Skeletal muscle tissue (tissue), 3 donors: ENCODE measurements at regions not wholly inside any gene's neighbourhood (a gene's known extent, or its start where the extent isn't known, plus 50 kb on each side); places are given as distances from the start of the nearest gene placed in this dataset.
"Not testable (repeated sequence)": the region's sequence is repeated elsewhere in the genome, so short reads cannot be mapped to it uniquely, and the experiment has no call there.

Source experiments
- H3K27ac ChIP-seq: one replicate; pipeline ENCODE4 v1.7.0; 2013; ENCODE audit warnings: mild to moderate bottlenecking, low read depth, low read length, inconsistent platforms
- H3K27me3 ChIP-seq, 3 donors: one replicate each; pipeline ENCODE4 v1.7.0; 2013; ENCODE audit warnings: low read length in 3 of 3; ENCODE audit not compliant: control insufficient read depth in 3 of 3, insufficient read depth in 3 of 3
- H3K36me3 ChIP-seq, 3 donors: one replicate each; pipeline ENCODE4 v1.7.0; 2013; ENCODE audit warnings: low read length in 3 of 3; ENCODE audit not compliant: control insufficient read depth in 3 of 3, insufficient read depth in 3 of 3
- H3K4me1 ChIP-seq, 3 donors: one replicate each; pipeline ENCODE4 v1.7.0; 2013; ENCODE audit warnings: low read length in 3 of 3, mild to moderate bottlenecking in 3 of 3; ENCODE audit not compliant: control insufficient read depth in 3 of 3, insufficient read depth in 3 of 3
- H3K4me3 ChIP-seq, 3 donors: one replicate each; pipeline ENCODE4 v1.7.0; 2013; ENCODE audit warnings: low read length in 3 of 3
- H3K9ac ChIP-seq, 3 donors: one replicate each; pipeline ENCODE4 v1.7.0; 2013; ENCODE audit warnings: low read length in 3 of 3, mild to moderate bottlenecking in 3 of 3, moderate library complexity in 2 of 3, low read depth in 1 of 3
- H3K9me3 ChIP-seq, 3 donors: one replicate each; pipeline ENCODE4 v1.7.0; 2013; ENCODE audit warnings: low read length in 3 of 3; ENCODE audit not compliant: control insufficient read depth in 3 of 3
- donor health status: Osteomylitis.

- H3K4me3 ChIP-seq, result no peak overlapping the region
- H3K9me3 ChIP-seq, result no peaks in the 10 kb centered on the region
- H3K27ac ChIP-seq, result no peak overlapping the region
- no peaks in the 10 kb centered on the region for H3K36me3 ChIP-seq
- H3K4me1 ChIP-seq, result no peaks in the 10 kb centered on the region
- H3K27me3 ChIP-seq, result no peaks in the 10 kb centered on the region
- no peak overlapping the region for H3K9ac ChIP-seq
These were observed 748.6 kb downstream of the TENT5A start for GRCh38 chr6:81003894-81004293.

- H3K9ac ChIP-seq, result no peak overlapping the region
- no peaks in the 10 kb centered on the region for H3K9me3 ChIP-seq
- no peaks in the 10 kb centered on the region for H3K36me3 ChIP-seq
- no peak overlapping the region for H3K27ac ChIP-seq
- H3K4me3 ChIP-seq, result no peak overlapping the region
- no peaks in the 10 kb centered on the region for H3K4me1 ChIP-seq
- no peaks in the 10 kb centered on the region for H3K27me3 ChIP-seq
These were observed 749.3 kb downstream of the TENT5A start for GRCh38 chr6:81003156-81003555.

GRCh38 chr6:81002126-81002525, 750.4 kb downstream of the TENT5A start:
- Histone ChIP-seq H3K4me3 (no peak overlapping the region), H3K4me1 (no peaks in the 10 kb centered on the region), H3K27me3 (no peaks in the 10 kb centered on the region), H3K9me3 (no peaks in the 10 kb centered on the region), H3K36me3 (no peaks in the 10 kb centered on the region), H3K9ac (no peak overlapping the region), H3K27ac (no peak overlapping the region)

- Histone ChIP-seq H3K27ac (no peak overlapping the region), H3K27me3 (no peaks in the 10 kb centered on the region), H3K9ac (no peak overlapping the region), H3K9me3 (no peaks in the 10 kb centered on the region), H3K4me1 (no peaks in the 10 kb centered on the region), H3K36me3 (no peaks in the 10 kb centered on the region), H3K4me3 (no peak overlapping the region)
These were observed 761.2 kb downstream of the TENT5A start for GRCh38 chr6:80991316-80991715.

GRCh38 chr6:80988892-80989291, 763.6 kb downstream of the TENT5A start:
- no peaks in the 10 kb centered on the region for H3K27me3 ChIP-seq
- no peaks in the 10 kb centered on the region for H3K36me3 ChIP-seq
- no peak overlapping the region for H3K27ac ChIP-seq
- no peaks in the 10 kb centered on the region for H3K9me3 ChIP-seq
- H3K9ac ChIP-seq, result no peak overlapping the region
- no peak overlapping the region for H3K4me3 ChIP-seq
- no peaks in the 10 kb centered on the region for H3K4me1 ChIP-seq

- no peak overlapping the region for H3K27ac ChIP-seq
- no peaks in the 10 kb centered on the region for H3K9me3 ChIP-seq
- H3K27me3 ChIP-seq, result no peaks in the 10 kb centered on the region
- no peak overlapping the region for H3K4me3 ChIP-seq
- H3K36me3 ChIP-seq, result no peaks in the 10 kb centered on the region
- H3K4me1 ChIP-seq, result no peaks in the 10 kb centered on the region
- no peak overlapping the region for H3K9ac ChIP-seq
These were observed 764.2 kb downstream of the TENT5A start for GRCh38 chr6:80988286-80988685.

- not testable (repeated sequence) for H3K27ac ChIP-seq, H3K9me3 ChIP-seq, H3K36me3 ChIP-seq, H3K9ac ChIP-seq, H3K4me1 ChIP-seq, H3K27me3 ChIP-seq, H3K4me3 ChIP-seq
These were observed 771.3 kb downstream of the TENT5A start for GRCh38 chr6:80981226-80981625.

GRCh38 chr6:80976336-80976735, 776.1 kb downstream of the TENT5A start:
- H3K27ac ChIP-seq, result no peak overlapping the region
- H3K9me3 ChIP-seq, result peaks cover 0 to 3% (median 0%) of the 10 kb centered on the region in 3 donors
- no peaks in the 10 kb centered on the region for H3K27me3 ChIP-seq
- no peak overlapping the region for H3K4me3 ChIP-seq
- no peaks in the 10 kb centered on the region for H3K36me3 ChIP-seq
- no peak overlapping the region for H3K9ac ChIP-seq
- no peaks in the 10 kb centered on the region for H3K4me1 ChIP-seq

- Histone ChIP-seq H3K27ac (no peak overlapping the region), H3K27me3 (no peaks in the 10 kb centered on the region), H3K36me3 (no peaks in the 10 kb centered on the region), H3K9me3 (peaks cover 0 to 3% (median 0%) of the 10 kb centered on the region in 3 donors), H3K9ac (no peak overlapping the region), H3K4me1 (no peaks in the 10 kb centered on the region), H3K4me3 (no peak overlapping the region)
These were observed 777.9 kb downstream of the TENT5A start for GRCh38 chr6:80974579-80974978.

GRCh38 chr6:80969439-80969838, 783.0 kb downstream of the TENT5A start:
- Histone ChIP-seq H3K36me3 (no peaks in the 10 kb centered on the region), H3K9me3 (no peaks in the 10 kb centered on the region), H3K4me1 (no peaks in the 10 kb centered on the region), H3K4me3 (no peak overlapping the region), H3K27me3 (no peaks in the 10 kb centered on the region), H3K27ac (no peak overlapping the region), H3K9ac (no peak overlapping the region)

- H3K4me3 ChIP-seq, result no peak overlapping the region
- no peaks in the 10 kb centered on the region for H3K4me1 ChIP-seq
- no peak overlapping the region for H3K27ac ChIP-seq
- no peaks in the 10 kb centered on the region for H3K9me3 ChIP-seq
- no peaks in the 10 kb centered on the region for H3K27me3 ChIP-seq
- no peaks in the 10 kb centered on the region for H3K36me3 ChIP-seq
- no peak overlapping the region for H3K9ac ChIP-seq
These were observed 784.9 kb downstream of the TENT5A start for GRCh38 chr6:80967609-80968008.
